OCI-LY7 (cell line): ENCODE measurements at regions not wholly inside any gene's neighbourhood (a gene's known extent, or its start where the extent isn't known, plus 50 kb on each side); places are given as distances from the start of the nearest gene placed in this dataset.
"Not testable (repeated sequence)": the region's sequence is repeated elsewhere in the genome, so short reads cannot be mapped to it uniquely, and the experiment has no call there.

Experiments used
- EZH2phosphoT487 ChIP-seq: fragments of 200-600 bp; sonication (generic); IDR thresholded peaks from 2 replicates; pipeline ENCODE4 v1.6.1; 2018; ENCODE audit warnings: low read depth, borderline replicate concordance, mild to moderate bottlenecking, mixed run types, antibody characterized with exemption, low read length, moderate library complexity, mixed read lengths
- TF ChIP-seq, protein P1 (sequence below): fragments of 200-600 bp; sonication (generic); conservative IDR thresholded peaks from 2 replicates; pipeline ENCODE4 v1.5.1; 2014; ENCODE audit warnings: mild to moderate bottlenecking, antibody characterized with exemption, low read length, moderate library complexity, mixed read lengths

DNA sequence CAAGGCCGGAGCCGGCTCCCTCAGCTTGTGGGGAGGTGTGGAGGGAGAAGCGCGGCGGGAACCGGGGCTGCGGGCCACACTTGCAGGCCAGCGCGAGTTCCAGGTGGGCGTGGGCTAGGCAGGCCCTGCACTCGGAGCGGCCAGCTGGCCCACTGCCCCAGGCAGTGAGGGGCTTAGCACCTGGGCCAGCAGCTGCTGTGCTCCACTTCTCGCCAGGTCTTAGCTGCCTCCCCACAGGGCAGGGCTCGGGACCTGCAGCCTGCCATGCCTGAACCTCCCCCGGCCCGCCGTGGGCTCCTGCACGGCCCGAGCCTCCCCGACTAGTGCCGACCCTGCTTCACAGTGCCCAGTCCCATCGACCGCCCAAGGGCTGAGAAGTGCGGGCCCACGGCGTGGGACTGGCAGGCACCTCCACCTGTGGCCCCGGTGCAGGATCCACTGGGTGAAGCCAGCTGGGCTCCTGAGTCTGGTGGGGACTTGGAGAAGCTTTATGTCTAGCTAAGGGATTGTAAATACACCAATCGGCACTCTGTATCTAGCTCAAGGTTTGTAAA lies 131.8 kb downstream of the KDR start:
- TF ChIP-seq, protein P1, sequence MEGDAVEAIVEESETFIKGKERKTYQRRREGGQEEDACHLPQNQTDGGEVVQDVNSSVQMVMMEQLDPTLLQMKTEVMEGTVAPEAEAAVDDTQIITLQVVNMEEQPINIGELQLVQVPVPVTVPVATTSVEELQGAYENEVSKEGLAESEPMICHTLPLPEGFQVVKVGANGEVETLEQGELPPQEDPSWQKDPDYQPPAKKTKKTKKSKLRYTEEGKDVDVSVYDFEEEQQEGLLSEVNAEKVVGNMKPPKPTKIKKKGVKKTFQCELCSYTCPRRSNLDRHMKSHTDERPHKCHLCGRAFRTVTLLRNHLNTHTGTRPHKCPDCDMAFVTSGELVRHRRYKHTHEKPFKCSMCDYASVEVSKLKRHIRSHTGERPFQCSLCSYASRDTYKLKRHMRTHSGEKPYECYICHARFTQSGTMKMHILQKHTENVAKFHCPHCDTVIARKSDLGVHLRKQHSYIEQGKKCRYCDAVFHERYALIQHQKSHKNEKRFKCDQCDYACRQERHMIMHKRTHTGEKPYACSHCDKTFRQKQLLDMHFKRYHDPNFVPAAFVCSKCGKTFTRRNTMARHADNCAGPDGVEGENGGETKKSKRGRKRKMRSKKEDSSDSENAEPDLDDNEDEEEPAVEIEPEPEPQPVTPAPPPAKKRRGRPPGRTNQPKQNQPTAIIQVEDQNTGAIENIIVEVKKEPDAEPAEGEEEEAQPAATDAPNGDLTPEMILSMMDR, result not testable (repeated sequence)
- not testable (repeated sequence) for TF ChIP-seq EZH2phosphoT487
